GM21367 (cell line): ENCODE measurements at regions not wholly inside any gene's neighbourhood (a gene's known extent, or its start where the extent isn't known, plus 50 kb on each side); places are given as distances from the start of the nearest gene placed in this dataset.
"Not testable (repeated sequence)": the region's sequence is repeated elsewhere in the genome, so short reads cannot be mapped to it uniquely, and the experiment has no call there.

Experiments
- ATAC-seq: cut with Tn5 transposase; IDR thresholded peaks from one replicate; pipeline ENCODE4 v1.9.1; 2021; ENCODE audit not compliant: unreplicated experiment

GRCh38 chr22:22193923-22194322, 50.7 kb upstream of the VPREB1 start:
- no peak for ATAC-seq

GRCh38 chr22:22193462-22193861, 51.1 kb upstream of the VPREB1 start:
- ATAC-seq, result not testable (repeated sequence)

GRCh38 chr22:22193006-22193405, 51.6 kb upstream of the VPREB1 start:
- not testable (repeated sequence) for ATAC-seq

GRCh38 chr22:22189796-22190195, 54.8 kb upstream of the VPREB1 start:
- not testable (repeated sequence) for ATAC-seq

- not testable (repeated sequence) for ATAC-seq
Observed at GRCh38 chr22:22187863-22188262, 56.7 kb upstream of the VPREB1 start.

GRCh38 chr22:22187299-22187698, 57.3 kb upstream of the VPREB1 start:
- ATAC-seq, result no peak

GRCh38 chr22:22185844-22186499, 58.6 kb upstream of the VPREB1 start:
- ATAC-seq, result no peak

- ATAC-seq, result no peak
Observed at GRCh38 chr22:22185217-22185616, 59.4 kb upstream of the VPREB1 start.

GRCh38 chr22:22184277-22184807, 60.2 kb upstream of the VPREB1 start:
- no peak for ATAC-seq

- ATAC-seq, result no peak
Observed at GRCh38 chr22:22182990-22183264, 61.7 kb upstream of the VPREB1 start.

- ATAC-seq, result no peak
Observed at GRCh38 chr22:22182218-22182989, 62.2 kb upstream of the VPREB1 start.

GRCh38 chr22:22181341-22181850, 63.2 kb upstream of the VPREB1 start:
- ATAC-seq, result no peak

- ATAC-seq, result no peak
Observed at GRCh38 chr22:22180738-22181285, 63.8 kb upstream of the VPREB1 start.

- ATAC-seq, result no peak
Observed at GRCh38 chr22:22179858-22180257, 64.7 kb upstream of the VPREB1 start.

- ATAC-seq, result no peak
Observed at GRCh38 chr22:22178992-22179391, 65.6 kb upstream of the VPREB1 start.

GRCh38 chr22:22178355-22178965, 66.1 kb upstream of the VPREB1 start:
- ATAC-seq, result no peak

GRCh38 chr22:22176929-22177616, 67.5 kb upstream of the VPREB1 start:
- ATAC-seq, result no peak

GRCh38 chr22:22172896-22173628, 71.5 kb upstream of the VPREB1 start:
- ATAC-seq, result not testable (repeated sequence)

- no peak for ATAC-seq
Observed at GRCh38 chr22:22171357-22172218, 73.0 kb upstream of the VPREB1 start.
